ENCODE measurements at regions not wholly inside any gene's neighbourhood (a gene's known extent, or its start where the extent isn't known, plus 50 kb on each side); places are given as distances from the start of the nearest gene placed in this dataset.

- no peak for TF ChIP-seq TAF1 (IDR thresholded peaks at IDR 0.05; ENCODE audit: borderline replicate concordance, insufficient read depth, low read length)
- TF ChIP-seq REST (IDR thresholded peaks at IDR 0.05; ENCODE audit: insufficient read depth in 1 of 2, low read depth in 2 of 2, low read length in 2 of 2): no peak
- no peak for TF ChIP-seq SIN3A (IDR thresholded peaks at IDR 0.05; ENCODE audit: borderline replicate concordance, insufficient read depth, low read length)
- TF ChIP-seq POLR2AphosphoS5 (IDR thresholded peaks at IDR 0.05; ENCODE audit: low read depth, low read length): no peak
- no peak for TF ChIP-seq FOXP2 (optimal IDR thresholded peaks at IDR 0.05; ENCODE audit: borderline replicate concordance, extremely low read depth, extremely low read length, insufficient read depth)
Measured at GRCh38 chr3:41138146-41138545, 61.2 kb upstream of the CTNNB1 start.

GRCh38 chr3:41138601-41139000 is 60.7 kb upstream of the CTNNB1 start:
- TF ChIP-seq SIN3A (IDR thresholded peaks at IDR 0.05; ENCODE audit: borderline replicate concordance, insufficient read depth, low read length): no peak
- TF ChIP-seq FOXP2 (optimal IDR thresholded peaks at IDR 0.05; ENCODE audit: borderline replicate concordance, extremely low read depth, extremely low read length, insufficient read depth): no peak
- no peak for TF ChIP-seq TAF1 (IDR thresholded peaks at IDR 0.05; ENCODE audit: borderline replicate concordance, insufficient read depth, low read length)
- no peak for TF ChIP-seq POLR2AphosphoS5 (IDR thresholded peaks at IDR 0.05; ENCODE audit: low read depth, low read length)
- TF ChIP-seq REST (IDR thresholded peaks at IDR 0.05; ENCODE audit: insufficient read depth in 1 of 2, low read depth in 2 of 2, low read length in 2 of 2): no peak

- TF ChIP-seq POLR2AphosphoS5 (IDR thresholded peaks at IDR 0.05; ENCODE audit: low read depth, low read length) (no peak), TAF1 (IDR thresholded peaks at IDR 0.05; ENCODE audit: borderline replicate concordance, insufficient read depth, low read length) (no peak), SIN3A (IDR thresholded peaks at IDR 0.05; ENCODE audit: borderline replicate concordance, insufficient read depth, low read length) (no peak), REST (IDR thresholded peaks at IDR 0.05; ENCODE audit: insufficient read depth in 1 of 2, low read depth in 2 of 2, low read length in 2 of 2) (no peak)
Measured at GRCh38 chr3:41140242-41140641, 59.1 kb upstream of the CTNNB1 start.

- TF ChIP-seq TAF1 (IDR thresholded peaks at IDR 0.05; ENCODE audit: borderline replicate concordance, insufficient read depth, low read length) (no peak), SIN3A (IDR thresholded peaks at IDR 0.05; ENCODE audit: borderline replicate concordance, insufficient read depth, low read length) (no peak), FOXP2 (optimal IDR thresholded peaks at IDR 0.05; ENCODE audit: borderline replicate concordance, extremely low read depth, extremely low read length, insufficient read depth) (no peak), REST (IDR thresholded peaks at IDR 0.05; ENCODE audit: insufficient read depth in 1 of 2, low read depth in 2 of 2, low read length in 2 of 2) (no peak), POLR2AphosphoS5 (IDR thresholded peaks at IDR 0.05; ENCODE audit: low read depth, low read length) (no peak)
Measured at GRCh38 chr3:41141433-41142167, 57.7 kb upstream of the CTNNB1 start.

Measured in PFSK-1 (cell line).